H1 (cell line): ENCODE measurements at regions not wholly inside any gene's neighbourhood (a gene's known extent, or its start where the extent isn't known, plus 50 kb on each side); places are given as distances from the start of the nearest gene placed in this dataset.
A peak's percentile ranks its signal among the peaks of the same experiment; 100 is the strongest.

Source experiments
- JUND ChIP-seq: IDR thresholded peaks from 2 replicates; pipeline ENCODE4 v1.6.1; 2011; ENCODE audit warnings: mild to moderate bottlenecking, improper control_type of control experiment, low read length
- POLR2A ChIP-seq, 2 experiments: IDR thresholded peaks; 1 replicate in 1 of 2; 2 replicates in 1 of 2; pipeline ENCODE4 v1.6.1; 2011; ENCODE audit warnings: low read depth in 2 of 2, low read length in 2 of 2, mild to moderate bottlenecking in 2 of 2; ENCODE audit errors: control extremely low read depth in 1 of 2
- TF ChIP-seq, protein P1 (sequence below), 3 experiments: IDR thresholded peaks; 1 replicate in 2 of 3; 2 replicates in 1 of 3; pipeline versions ENCODE4 v1.5.1 to v1.6.1; 2011; ENCODE audit warnings: low read length in 3 of 3, mild to moderate bottlenecking in 3 of 3, inconsistent platforms in 2 of 3, low read depth in 1 of 3, moderate library complexity in 1 of 3; ENCODE audit not compliant: insufficient read depth in 1 of 3; ENCODE audit errors: control extremely low read depth in 1 of 3

DNA sequence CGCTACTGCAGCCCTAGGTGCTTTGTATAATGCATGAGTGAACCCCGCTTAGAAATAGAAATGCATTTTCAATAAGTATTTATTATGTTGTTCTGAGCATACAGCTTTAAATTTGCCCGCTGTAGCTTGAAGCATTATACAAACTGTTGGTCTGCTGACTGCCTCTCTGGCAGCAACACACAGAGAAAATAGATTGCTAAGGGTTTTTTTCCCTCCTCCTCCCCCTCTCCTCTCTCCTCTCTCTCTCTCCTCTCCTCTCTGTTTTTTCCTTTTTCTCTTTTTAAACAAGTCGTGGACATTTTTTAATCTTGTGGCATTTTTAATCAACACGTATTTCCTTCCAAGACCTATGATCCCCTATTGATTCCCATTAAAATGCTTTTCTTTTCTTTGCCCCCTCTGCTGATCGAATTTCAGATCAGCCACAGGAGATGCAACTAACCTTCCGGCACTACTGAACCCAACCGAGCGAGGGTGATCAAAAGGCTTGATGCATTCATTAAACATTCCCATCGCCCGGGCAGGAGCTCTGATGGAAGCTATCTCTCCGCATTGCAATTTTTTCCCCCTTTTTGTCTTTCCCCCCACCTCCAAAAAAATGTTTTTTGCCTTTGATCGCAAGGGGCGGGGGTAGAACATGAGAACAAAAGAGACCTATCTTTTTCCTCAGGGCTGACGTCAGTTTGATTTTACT is 90.7 kb upstream of the ARID1B start (continued):
- TF ChIP-seq, protein P1, sequence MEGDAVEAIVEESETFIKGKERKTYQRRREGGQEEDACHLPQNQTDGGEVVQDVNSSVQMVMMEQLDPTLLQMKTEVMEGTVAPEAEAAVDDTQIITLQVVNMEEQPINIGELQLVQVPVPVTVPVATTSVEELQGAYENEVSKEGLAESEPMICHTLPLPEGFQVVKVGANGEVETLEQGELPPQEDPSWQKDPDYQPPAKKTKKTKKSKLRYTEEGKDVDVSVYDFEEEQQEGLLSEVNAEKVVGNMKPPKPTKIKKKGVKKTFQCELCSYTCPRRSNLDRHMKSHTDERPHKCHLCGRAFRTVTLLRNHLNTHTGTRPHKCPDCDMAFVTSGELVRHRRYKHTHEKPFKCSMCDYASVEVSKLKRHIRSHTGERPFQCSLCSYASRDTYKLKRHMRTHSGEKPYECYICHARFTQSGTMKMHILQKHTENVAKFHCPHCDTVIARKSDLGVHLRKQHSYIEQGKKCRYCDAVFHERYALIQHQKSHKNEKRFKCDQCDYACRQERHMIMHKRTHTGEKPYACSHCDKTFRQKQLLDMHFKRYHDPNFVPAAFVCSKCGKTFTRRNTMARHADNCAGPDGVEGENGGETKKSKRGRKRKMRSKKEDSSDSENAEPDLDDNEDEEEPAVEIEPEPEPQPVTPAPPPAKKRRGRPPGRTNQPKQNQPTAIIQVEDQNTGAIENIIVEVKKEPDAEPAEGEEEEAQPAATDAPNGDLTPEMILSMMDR (IDR thresholded peaks at IDR 0.05; ENCODE audit: control extremely low read depth in 1 of 3, insufficient read depth in 1 of 3, low read depth in 1 of 3, low read length in 3 of 3): peak; percentile 3 to 39 (median 18)
- peak in 1 of 2 experiments; percentile 26; a peak in 1 of 3 replicates for TF ChIP-seq POLR2A (IDR thresholded peaks at IDR 0.05; ENCODE audit: control extremely low read depth in 1 of 2, low read depth in 2 of 2, low read length in 2 of 2)
- no peak for TF ChIP-seq JUND
